Peyer's patch (tissue), 4 donors: ENCODE measurements at regions not wholly inside any gene's neighbourhood (a gene's known extent, or its start where the extent isn't known, plus 50 kb on each side); places are given as distances from the start of the nearest gene placed in this dataset.

Experiments used
- DNase-seq, 3 donors: peaks; one replicate each; pipeline ENCODE4 v3.0.0-alpha.2; 2017 to 2019
- H3K27ac ChIP-seq, 4 donors: fragments of 200-600 bp; sonication (generic); one replicate each; pipeline ENCODE4 v1.5.1; 2016 to 2019
- H3K27me3 ChIP-seq, 2 donors: fragments of 200-600 bp; sonication (generic); one replicate each; pipeline ENCODE4 v1.5.1; 2019
- H3K36me3 ChIP-seq, 3 donors: fragments of 200-600 bp; sonication (generic); one replicate each; pipeline ENCODE4 v1.5.1; 2016 to 2019
- H3K4me1 ChIP-seq, 4 donors: fragments of 200-600 bp; sonication (generic); one replicate each; pipeline ENCODE4 v1.5.1; 2016 to 2019
- H3K4me3 ChIP-seq, 4 donors: fragments of 200-600 bp; sonication (generic); 1 replicate in 3 of 4; 2 replicates in 1 of 4; pipeline ENCODE4 v1.5.1; 2016 to 2019; ENCODE audit warnings: mild to moderate bottlenecking in 1 of 4
- H3K9me3 ChIP-seq, 4 donors: fragments of 200-600 bp; sonication (generic); one replicate each; pipeline ENCODE4 v1.5.1; 2016 to 2019; ENCODE audit warnings: mild to moderate bottlenecking in 1 of 4
- POLR2A ChIP-seq, 2 donors: fragments of 450-650 bp; IDR thresholded peaks; one replicate each; pipeline ENCODE4 v1.5.1; 2017; ENCODE audit warnings: antibody characterized with exemption in 2 of 2, mild to moderate bottlenecking in 2 of 2, moderate library complexity in 2 of 2
- TF ChIP-seq, protein P1 (sequence below), 6 experiments: fragments of 450-650 bp in 4 of 6; fragments of 200-600 bp in 2 of 6; sonication (generic) in 1 of 6; IDR thresholded peaks; one replicate each; pipeline ENCODE4 v1.5.1; 2017 to 2019; ENCODE audit warnings: antibody characterized with exemption in 6 of 6, mild to moderate bottlenecking in 3 of 6, moderate library complexity in 1 of 6

DNA sequence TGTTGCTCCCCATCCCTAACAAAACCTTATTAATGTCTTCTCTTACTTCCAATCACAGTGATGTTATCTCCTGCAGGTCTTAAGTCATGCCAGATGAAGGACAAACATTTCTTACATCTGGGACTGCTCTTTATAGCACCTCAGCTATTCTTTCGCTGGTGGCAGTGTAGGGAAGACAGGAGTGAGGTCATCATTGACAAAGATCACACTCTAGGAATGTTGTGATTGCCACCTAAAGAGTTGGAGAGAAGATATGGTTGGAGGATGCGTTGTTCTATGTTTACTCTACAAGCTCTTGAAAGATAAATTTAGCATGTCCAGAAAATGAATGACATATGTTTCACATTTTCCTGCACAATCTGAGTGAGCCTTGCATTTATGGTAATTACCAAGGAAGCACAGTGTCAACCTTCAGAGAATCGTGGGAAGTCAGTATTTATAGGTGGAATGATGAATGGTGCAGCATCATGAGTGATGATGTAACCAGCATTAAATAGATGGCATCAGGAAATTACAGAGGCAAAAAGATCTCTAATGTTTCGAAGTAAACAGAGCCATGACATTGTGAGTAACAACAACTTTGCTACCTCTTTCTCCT, 188.1 kb upstream of the STEAP1 start:
- H3K27me3 ChIP-seq: no peaks in the 10 kb centered on the region
- H3K27ac ChIP-seq: no peak overlapping the region
- no peak overlapping the region for H3K4me3 ChIP-seq
- H3K9me3 ChIP-seq: no peaks in the 10 kb centered on the region
- no peaks in the 10 kb centered on the region for H3K4me1 ChIP-seq
- no peaks in the 10 kb centered on the region for H3K36me3 ChIP-seq
- DNase-seq: no peak
- TF ChIP-seq POLR2A (IDR thresholded peaks at IDR 0.05): no peak

GRCh38 chr7:89975577-89975976, 178.7 kb upstream of the STEAP1 start:
- TF ChIP-seq, protein P1, sequence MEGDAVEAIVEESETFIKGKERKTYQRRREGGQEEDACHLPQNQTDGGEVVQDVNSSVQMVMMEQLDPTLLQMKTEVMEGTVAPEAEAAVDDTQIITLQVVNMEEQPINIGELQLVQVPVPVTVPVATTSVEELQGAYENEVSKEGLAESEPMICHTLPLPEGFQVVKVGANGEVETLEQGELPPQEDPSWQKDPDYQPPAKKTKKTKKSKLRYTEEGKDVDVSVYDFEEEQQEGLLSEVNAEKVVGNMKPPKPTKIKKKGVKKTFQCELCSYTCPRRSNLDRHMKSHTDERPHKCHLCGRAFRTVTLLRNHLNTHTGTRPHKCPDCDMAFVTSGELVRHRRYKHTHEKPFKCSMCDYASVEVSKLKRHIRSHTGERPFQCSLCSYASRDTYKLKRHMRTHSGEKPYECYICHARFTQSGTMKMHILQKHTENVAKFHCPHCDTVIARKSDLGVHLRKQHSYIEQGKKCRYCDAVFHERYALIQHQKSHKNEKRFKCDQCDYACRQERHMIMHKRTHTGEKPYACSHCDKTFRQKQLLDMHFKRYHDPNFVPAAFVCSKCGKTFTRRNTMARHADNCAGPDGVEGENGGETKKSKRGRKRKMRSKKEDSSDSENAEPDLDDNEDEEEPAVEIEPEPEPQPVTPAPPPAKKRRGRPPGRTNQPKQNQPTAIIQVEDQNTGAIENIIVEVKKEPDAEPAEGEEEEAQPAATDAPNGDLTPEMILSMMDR (IDR thresholded peaks at IDR 0.05): no peak
- no peak for TF ChIP-seq POLR2A (IDR thresholded peaks at IDR 0.05)
- DNase-seq: no peak
- H3K4me3 ChIP-seq: no peak overlapping the region
- H3K9me3 ChIP-seq: no peaks in the 10 kb centered on the region
- H3K4me1 ChIP-seq: no peaks in the 10 kb centered on the region
- H3K27me3 ChIP-seq: no peaks in the 10 kb centered on the region
- no peaks in the 10 kb centered on the region for H3K36me3 ChIP-seq
- no peak overlapping the region for H3K27ac ChIP-seq

DNA sequence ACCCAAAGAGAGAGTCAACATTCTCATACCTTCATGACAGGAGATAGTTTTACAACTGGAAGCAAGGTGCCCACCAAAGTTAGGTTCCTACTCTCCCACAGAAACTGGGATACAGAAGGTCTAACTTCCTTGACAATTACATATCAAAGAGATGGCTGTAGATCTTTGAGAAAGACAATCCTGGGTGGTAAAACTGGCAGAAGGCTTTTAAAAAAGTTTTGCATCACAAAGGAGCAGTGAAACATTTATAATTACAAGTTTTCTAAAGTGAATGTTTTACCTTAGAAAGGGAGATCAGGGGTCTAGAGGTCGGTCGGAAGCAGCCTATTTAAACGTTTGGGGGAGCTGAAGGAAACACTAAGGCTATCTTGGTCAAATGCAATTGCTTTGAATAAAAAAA, 166.6 kb upstream of the STEAP1 start:
- no peaks in the 10 kb centered on the region for H3K4me1 ChIP-seq
- H3K9me3 ChIP-seq: no peaks in the 10 kb centered on the region
- H3K27me3 ChIP-seq: no peaks in the 10 kb centered on the region
- no peaks in the 10 kb centered on the region for H3K36me3 ChIP-seq
- H3K27ac ChIP-seq: no peak overlapping the region
- no peak for DNase-seq
- no peak overlapping the region for H3K4me3 ChIP-seq
- TF ChIP-seq, protein P1 (IDR thresholded peaks at IDR 0.05): no peak
- TF ChIP-seq POLR2A (IDR thresholded peaks at IDR 0.05): no peak

DNA sequence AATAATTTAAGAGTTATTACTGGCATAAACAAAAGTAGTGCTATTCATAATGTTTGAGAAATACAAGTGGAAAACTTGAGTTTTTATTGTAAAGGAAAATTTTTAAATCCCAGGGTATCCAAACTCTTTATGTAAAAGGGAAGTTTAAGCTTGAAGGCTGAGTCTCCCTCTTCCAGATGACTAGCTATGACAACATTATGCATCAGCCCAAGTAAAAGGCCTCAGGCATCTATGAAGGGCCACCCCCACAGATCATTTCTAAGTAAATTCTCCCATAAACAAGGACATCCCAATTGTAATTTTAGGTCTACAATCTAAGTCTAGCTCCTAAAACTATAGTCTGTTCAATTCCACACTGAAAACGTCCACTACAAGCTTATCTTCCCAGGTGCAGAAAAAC, 166.2 kb upstream of the STEAP1 start:
- H3K36me3 ChIP-seq: no peaks in the 10 kb centered on the region
- H3K4me3 ChIP-seq: no peak overlapping the region
- DNase-seq: no peak
- H3K4me1 ChIP-seq: no peaks in the 10 kb centered on the region
- H3K27ac ChIP-seq: no peak overlapping the region
- TF ChIP-seq, protein P1 (IDR thresholded peaks at IDR 0.05): no peak
- TF ChIP-seq POLR2A (IDR thresholded peaks at IDR 0.05): no peak
- no peaks in the 10 kb centered on the region for H3K9me3 ChIP-seq
- H3K27me3 ChIP-seq: no peaks in the 10 kb centered on the region

GRCh38 chr7:89989454-89989853, 164.8 kb upstream of the STEAP1 start:
- no peak for TF ChIP-seq POLR2A (IDR thresholded peaks at IDR 0.05)
- TF ChIP-seq, protein P1 (IDR thresholded peaks at IDR 0.05): no peak
- Histone ChIP-seq H3K27ac (no peak overlapping the region), H3K4me1 (no peaks in the 10 kb centered on the region), H3K27me3 (no peaks in the 10 kb centered on the region), H3K4me3 (no peak overlapping the region), H3K36me3 (no peaks in the 10 kb centered on the region), H3K9me3 (no peaks in the 10 kb centered on the region)
- DNase-seq: no peak

DNA sequence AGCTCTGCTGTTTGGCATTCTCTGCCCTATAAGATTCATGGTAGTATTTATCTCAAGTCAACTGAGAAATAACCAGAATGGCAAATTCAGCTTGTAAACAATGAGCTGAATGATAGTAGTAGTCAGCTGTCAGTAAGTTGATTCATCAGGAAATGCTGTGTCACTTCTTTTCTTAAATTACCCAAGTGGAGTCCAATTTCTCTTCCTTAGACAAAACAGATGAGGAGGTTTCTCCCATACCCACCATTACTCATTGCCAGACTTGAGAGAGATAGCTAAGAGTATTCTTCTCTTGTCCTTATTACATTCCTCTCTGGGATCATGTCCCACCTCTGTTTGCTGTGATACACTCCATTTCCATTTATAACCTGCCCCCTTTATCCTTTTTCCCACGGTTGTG, 159.8 kb upstream of the STEAP1 start:
- Histone ChIP-seq H3K27me3 (no peaks in the 10 kb centered on the region), H3K4me3 (no peak overlapping the region), H3K4me1 (no peaks in the 10 kb centered on the region), H3K36me3 (no peaks in the 10 kb centered on the region), H3K27ac (no peak overlapping the region), H3K9me3 (no peaks in the 10 kb centered on the region)
- no peak for DNase-seq
- TF ChIP-seq POLR2A (IDR thresholded peaks at IDR 0.05): no peak
- TF ChIP-seq, protein P1 (IDR thresholded peaks at IDR 0.05): no peak
